Adrenal gland (tissue), 9 donors: ENCODE measurements at regions not wholly inside any gene's neighbourhood (a gene's known extent, or its start where the extent isn't known, plus 50 kb on each side); places are given as distances from the start of the nearest gene placed in this dataset.

ENCODE experiments used
- DNase-seq, 7 donors: peaks; one replicate each; pipeline ENCODE4 v3.0.0-alpha.2; 2019 to 2020
- H3K27ac ChIP-seq, 5 donors: fragments of 200-600 bp; sonication (generic) in 4 of 5; 1 replicate in 3 of 5; 2 replicates in 2 of 5; pipeline versions ENCODE4 v1.5.1 to v1.8.0; 2016 to 2020; ENCODE audit warnings: mild to moderate bottlenecking in 1 of 5
- H3K27me3 ChIP-seq: fragments of 200-600 bp; 2 replicates; pipeline ENCODE4 v1.8.0; 2021
- H3K36me3 ChIP-seq, 2 donors: fragments of 200-600 bp; replicated peaks in 1 of 2; 1 replicate in 1 of 2; 2 replicates in 1 of 2; pipeline versions ENCODE4 v1.5.1 to v1.8.0; 2018 to 2022
- H3K4me1 ChIP-seq, 2 donors: fragments of 200-600 bp; replicated peaks in 1 of 2; 1 replicate in 1 of 2; 2 replicates in 1 of 2; pipeline versions ENCODE4 v1.5.1 to v1.8.0; 2018 to 2021
- H3K4me3 ChIP-seq, 4 donors: fragments of 200-600 bp; sonication (generic) in 3 of 4; one replicate each; pipeline ENCODE4 v1.5.1; 2016 to 2018
- H3K9me3 ChIP-seq, 3 donors: fragments of 200-600 bp; sonication (generic) in 1 of 3; replicated peaks in 1 of 3; 1 replicate in 2 of 3; 2 replicates in 1 of 3; pipeline versions ENCODE4 v1.5.1 to v1.8.0; 2016 to 2021
- CTCF ChIP-seq, 6 experiments: fragments of 450-650 bp in 4 of 6; fragments of 200-600 bp in 2 of 6; sonication (generic) in 1 of 6; IDR thresholded peaks; 1 replicate in 5 of 6; 2 replicates in 1 of 6; pipeline versions ENCODE4 v1.5.1 to v1.8.0; 2016 to 2021; ENCODE audit warnings: antibody characterized with exemption in 6 of 6, mild to moderate bottlenecking in 2 of 6, moderate library complexity in 1 of 6
- POLR2A ChIP-seq, 2 donors: fragments of 450-650 bp; IDR thresholded peaks; one replicate each; pipeline ENCODE4 v1.6.1; 2017; ENCODE audit warnings: antibody characterized with exemption in 2 of 2, mild to moderate bottlenecking in 2 of 2, moderate library complexity in 1 of 2
- WGBS, 4 donors: extraction: QIAGEN DNeasy Blood & Tissue Kit in 2 of 4; methylation state at CpG; one replicate each; pipeline versions ENCODE4 v1.1.5 to v1.1.7; 2013 to 2017; 5-methylcytosine and 5-hydroxymethylcytosine counted together
- intact Hi-C, 2 donors: fragments of 100-400 bp; cut with DNase I; formaldehyde crosslinking; loops; one replicate each; pipeline versions ENCODE4 v1.14.1 to v1.15.0; 2022 to 2023
- donor health status: healthy with polysubstance abuse.
- donor health status: Bipolar disorder and iron deficiency.
- donor health status: DM: yes; HTN: yes; CAD: no.
- donor health status: DM: no; HTN: no; CAD: no.
- donor health status: DM: no; HTN: no; CAD: no.

- H3K27me3 ChIP-seq, result no peaks in the 10 kb centered on the region
- H3K27ac ChIP-seq, result no peak overlapping the region
- no peaks in the 10 kb centered on the region for H3K4me1 ChIP-seq
- WGBS, 4 donors, result 70 to 85% methylated on average over 2 to 5 of the region's 5 CpGs; no CpG with 5 or more reads in 2 of the 4 donors
- no peak for TF ChIP-seq CTCF (IDR thresholded peaks at IDR 0.05)
- TF ChIP-seq POLR2A (IDR thresholded peaks at IDR 0.05), result no peak
- no peaks in the 10 kb centered on the region for H3K9me3 ChIP-seq
- H3K36me3 ChIP-seq, result no peaks in the 10 kb centered on the region
- no peak overlapping the region for H3K4me3 ChIP-seq
- intact Hi-C loops, result no loop called here
- no peak for DNase-seq
Observed at GRCh38 chrY:8638111-8638510, 699.2 kb upstream of the TSPY4 start.

DNA sequence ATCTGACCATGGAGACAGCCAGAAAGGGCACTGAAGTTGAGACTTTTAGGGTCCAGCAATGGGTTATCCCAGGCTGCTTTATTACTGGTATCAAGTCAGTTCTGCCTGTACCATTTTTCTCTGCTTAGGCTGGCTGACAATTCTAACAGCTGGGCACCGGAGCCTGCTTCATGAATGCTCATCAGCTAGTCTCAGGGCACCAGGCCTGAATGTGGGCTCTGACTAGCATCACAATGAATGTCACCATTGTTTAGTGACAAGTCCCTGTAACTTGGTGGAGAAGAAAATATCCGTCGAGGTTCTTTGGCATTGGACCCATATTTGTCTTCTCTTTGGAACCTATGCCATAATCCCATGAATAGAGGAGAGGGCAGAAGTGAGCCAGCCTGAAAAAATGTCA, 692.3 kb upstream of the TSPY4 start:
- Histone ChIP-seq H3K27me3 (no peaks in the 10 kb centered on the region), H3K4me1 (no peaks in the 10 kb centered on the region), H3K4me3 (no peak overlapping the region), H3K36me3 (no peaks in the 10 kb centered on the region), H3K27ac (no peak overlapping the region), H3K9me3 (no peaks in the 10 kb centered on the region)
- TF ChIP-seq POLR2A (IDR thresholded peaks at IDR 0.05) (no peak), CTCF (IDR thresholded peaks at IDR 0.05) (no peak)
- 66 to 82% methylated on average over 3 of the region's 3 CpGs; no CpG with 5 or more reads in 2 of the 4 donors for WGBS, 4 donors
- DNase-seq, result no peak
- intact Hi-C loops, result no loop called here

GRCh38 chrY:8652445-8652844, 684.8 kb upstream of the TSPY4 start:
- no peak overlapping the region for H3K4me3 ChIP-seq
- no peak for TF ChIP-seq POLR2A (IDR thresholded peaks at IDR 0.05)
- TF ChIP-seq CTCF (IDR thresholded peaks at IDR 0.05), result no peak
- no peaks in the 10 kb centered on the region for H3K36me3 ChIP-seq
- WGBS, 4 donors, result 31% methylated on average over 1 of the region's 1 CpG; no CpG with 5 or more reads in 3 of the 4 donors
- no peaks in the 10 kb centered on the region for H3K4me1 ChIP-seq
- H3K27me3 ChIP-seq, result no peaks in the 10 kb centered on the region
- DNase-seq, result no peak
- intact Hi-C loops, result no loop called here
- no peaks in the 10 kb centered on the region for H3K9me3 ChIP-seq
- H3K27ac ChIP-seq, result no peak overlapping the region

- no peaks in the 10 kb centered on the region for H3K9me3 ChIP-seq
- H3K27me3 ChIP-seq, result no peaks in the 10 kb centered on the region
- H3K27ac ChIP-seq, result no peak overlapping the region
- intact Hi-C loops, result no loop called here
- TF ChIP-seq POLR2A (IDR thresholded peaks at IDR 0.05) (no peak), CTCF (IDR thresholded peaks at IDR 0.05) (no peak)
- H3K36me3 ChIP-seq, result no peaks in the 10 kb centered on the region
- H3K4me1 ChIP-seq, result no peaks in the 10 kb centered on the region
- no peak for DNase-seq
- no peak overlapping the region for H3K4me3 ChIP-seq
Observed at GRCh38 chrY:8655017-8655416, 682.2 kb upstream of the TSPY4 start.
